K562 (cell line): ENCODE measurements at regions not wholly inside any gene's neighbourhood (a gene's known extent, or its start where the extent isn't known, plus 50 kb on each side); places are given as distances from the start of the nearest gene placed in this dataset.

Experiments
- ATAC-seq: fragments of 200-7000 bp; cut with Tn5 transposase; 3 replicates; pipeline ENCODE4 v1.9.1; 2020; ENCODE audit warnings: moderate library complexity
- BruUV-seq: library from RNA; stranded (reverse); fragments of 400-500 nt; replicated peaks from 2 replicates; lab custom pipeline; 2021; lab: Mats Ljungman, UMichigan
- CTCF ChIA-PET: fragments of 300-600 bp; formaldehyde crosslinking; extraction: SDS; loops from one replicate; lab custom pipeline; 2021; ENCODE audit warnings: low intra/inter-chr PET ratio; lab: Yijun Ruan, JAX
- POLR2A ChIA-PET: fragments of 300-600, 350-650 bp; sonication (Branson Sonifier 250); formaldehyde crosslinking; extraction: SDS; loops from one replicate; lab custom pipeline; 2021; ENCODE audit warnings: antibody characterized with exemption, inconsistent platforms; lab: Yijun Ruan, JAX
- DNase-seq, 4 experiments: peaks; one replicate each; pipeline versions ENCODE4 v3.0.0 to v3.0.0-alpha.2; 2011 to 2018; ENCODE audit warnings: low spot score in 3 of 4, mixed read lengths in 3 of 4; ENCODE audit errors: extremely low read depth in 1 of 4
- FAIRE-seq: peaks from 2 replicates; lab custom pipeline; 2011; peaks lifted over from hg19 to GRCh38; lab: Jason Lieb, UNC
- H2AFZ ChIP-seq: 2 replicates; pipeline ENCODE4 v1.6.0; 2011; ENCODE audit warnings: low read depth, low read length, control low read depth, inconsistent platforms
- H3K27ac ChIP-seq: fragments of 200-600 bp; 3 replicates; pipeline ENCODE4 v1.8.0; 2011; ENCODE audit warnings: low read depth, mild to moderate bottlenecking, control low read depth, inconsistent platforms, low read length, moderate library complexity, mixed read lengths; ENCODE audit errors: extremely low read depth
- H3K27me3 ChIP-seq, 2 experiments: fragments of 300-600 bp in 1 of 2; 2 replicates in 1 of 2; 3 replicates in 1 of 2; pipeline versions ENCODE4 v1.6.0 to v1.8.0; 2011; ENCODE audit warnings: inconsistent platforms in 2 of 2, low read length in 2 of 2, mild to moderate bottlenecking in 1 of 2, mixed read lengths in 1 of 2, moderate library complexity in 1 of 2; ENCODE audit not compliant: control insufficient read depth in 2 of 2, insufficient read depth in 2 of 2
- H3K36me3 ChIP-seq: fragments of 300-600 bp; 3 replicates; pipeline ENCODE4 v1.8.0; 2011; ENCODE audit warnings: mild to moderate bottlenecking, low read length, inconsistent platforms; ENCODE audit not compliant: control insufficient read depth, insufficient read depth
- H3K4me1 ChIP-seq, 2 experiments: fragments of 200-600 bp in 1 of 2; replicated peaks in 1 of 2; 2 replicates in 1 of 2; 3 replicates in 1 of 2; pipeline versions ENCODE4 v1.5.1 to v1.8.0; 2011; ENCODE audit warnings: inconsistent platforms in 2 of 2, low read length in 2 of 2, mild to moderate bottlenecking in 1 of 2, mixed read lengths in 1 of 2, moderate library complexity in 1 of 2; ENCODE audit not compliant: control insufficient read depth in 2 of 2, insufficient read depth in 2 of 2
- H3K4me2 ChIP-seq: 2 replicates; pipeline ENCODE4 v1.6.1; 2011; ENCODE audit warnings: low read length, control low read depth, inconsistent platforms, mixed read lengths; ENCODE audit not compliant: insufficient read depth
- H3K4me3 ChIP-seq: fragments of 200-600 bp; sonication (generic), shearing (Covaris generic); 2 replicates; pipeline ENCODE4 v1.5.1; 2016; ENCODE audit warnings: control low read depth, inconsistent platforms
- H3K79me2 ChIP-seq: fragments of 200-600 bp; 3 replicates; pipeline ENCODE4 v1.8.0; 2011; ENCODE audit warnings: low read length, inconsistent platforms; ENCODE audit not compliant: control insufficient read depth, insufficient read depth
- H3K9ac ChIP-seq, 2 experiments: 2 replicates each; pipeline versions ENCODE4 v1.6.0 to v1.6.1; 2011; ENCODE audit warnings: low read depth in 2 of 2, low read length in 2 of 2, control low read depth in 1 of 2, inconsistent platforms in 1 of 2, mild to moderate bottlenecking in 1 of 2, mixed read lengths in 1 of 2; ENCODE audit not compliant: insufficient read depth in 1 of 2
- H3K9me1 ChIP-seq: one replicate; pipeline ENCODE4 v1.6.0; 2011; ENCODE audit warnings: inconsistent platforms, mild to moderate bottlenecking, low read length, moderate library complexity; ENCODE audit not compliant: control insufficient read depth, insufficient read depth
- H3K9me3 ChIP-seq: replicated peaks from 2 replicates; pipeline ENCODE4 v1.5.1; 2011; ENCODE audit warnings: low read depth, low read length, inconsistent platforms; ENCODE audit not compliant: control insufficient read depth, insufficient read depth
- H4K20me1 ChIP-seq: replicated peaks from 2 replicates; pipeline ENCODE4 v1.6.1; 2011; ENCODE audit warnings: low read length, inconsistent platforms, mixed read lengths; ENCODE audit not compliant: control insufficient read depth, insufficient read depth
- ATF4 ChIP-seq: fragments of 450-650 bp; formaldehyde crosslinking; IDR thresholded peaks from 2 replicates; pipeline ENCODE4 v1.4.0; 2022; ENCODE audit warnings: mild to moderate bottlenecking, moderate library complexity
- IRF1 ChIP-seq: sonication (generic); formaldehyde crosslinking; IDR thresholded peaks from 2 replicates; pipeline ENCODE4 v1.8.0; 2022; ENCODE audit warnings: missing genetic modification reagents, mild to moderate bottlenecking, borderline replicate concordance
- NCOR1 ChIP-seq: fragments of 450-650 bp; IDR thresholded peaks from 2 replicates; pipeline ENCODE4 v1.6.1; 2016; ENCODE audit warnings: mild to moderate bottlenecking, moderate library complexity
- XRCC3 ChIP-seq: fragments of 450-650 bp; IDR thresholded peaks from 2 replicates; pipeline ENCODE4 v1.6.1; 2017; ENCODE audit warnings: mild to moderate bottlenecking, moderate library complexity
- ZNF174 ChIP-seq: fragments of 250-450 bp; sonication (Bioruptor Pico); IDR thresholded peaks from 2 replicates; pipeline ENCODE4 v1.4.0; 2020; ENCODE audit warnings: mild to moderate bottlenecking
- WGBS: fragments of 100-300 bp; shearing (Covaris generic); methylation state at CpG from one replicate; pipeline ENCODE4 v1.1.6; 2016; ENCODE audit warnings: low coverage, mixed read lengths; ENCODE audit not compliant: insufficient coverage; ENCODE audit errors: missing lambda C conversion rate; 5-methylcytosine and 5-hydroxymethylcytosine counted together
- in situ Hi-C: fragments of 300-500 bp; cut with MboI; formaldehyde crosslinking; loops from 4 replicates; pipeline ENCODE4 v1.15.0; 2018; ENCODE audit warnings: inconsistent platforms, mixed read lengths
- intact Hi-C: fragments of 100-400 bp; cut with micrococcal nuclease; formaldehyde crosslinking; loops from 2 replicates; pipeline ENCODE4 v1.14.2; 2022
- TF ChIP-seq, protein P1 (sequence below): sonication (generic); formaldehyde crosslinking; IDR thresholded peaks from 2 replicates; pipeline ENCODE4 v1.8.1; 2022; ENCODE audit warnings: missing genetic modification reagents

GRCh38 chr13:76160506-76160905 lies 524.4 kb downstream of the LMO7 start:
- no peak overlapping the region for H3K27ac ChIP-seq
- WGBS = 0% methylated on average over 3 of the region's 4 CpGs
- H3K4me2 ChIP-seq = no peak overlapping the region
- in situ Hi-C loops = no loop called here
- no peaks in the 10 kb centered on the region for H3K79me2 ChIP-seq
- no peak overlapping the region for H3K4me3 ChIP-seq
- CTCF ChIA-PET = no interaction called here
- no TSS peak for BruUV-seq
- no peaks in the 10 kb centered on the region for H4K20me1 ChIP-seq
- TF ChIP-seq IRF1 (no peak), ATF4 (no peak), XRCC3 (no peak), ZNF174 (CRISPR knock-in tag) (no peak), NCOR1 (no peak)
- TF ChIP-seq, protein P1, sequence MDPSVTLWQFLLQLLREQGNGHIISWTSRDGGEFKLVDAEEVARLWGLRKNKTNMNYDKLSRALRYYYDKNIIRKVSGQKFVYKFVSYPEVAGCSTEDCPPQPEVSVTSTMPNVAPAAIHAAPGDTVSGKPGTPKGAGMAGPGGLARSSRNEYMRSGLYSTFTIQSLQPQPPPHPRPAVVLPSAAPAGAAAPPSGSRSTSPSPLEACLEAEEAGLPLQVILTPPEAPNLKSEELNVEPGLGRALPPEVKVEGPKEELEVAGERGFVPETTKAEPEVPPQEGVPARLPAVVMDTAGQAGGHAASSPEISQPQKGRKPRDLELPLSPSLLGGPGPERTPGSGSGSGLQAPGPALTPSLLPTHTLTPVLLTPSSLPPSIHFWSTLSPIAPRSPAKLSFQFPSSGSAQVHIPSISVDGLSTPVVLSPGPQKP (CRISPR knock-in tag) = no peak
- no peak for FAIRE-seq
- ATAC-seq = no peak
- intact Hi-C loops = loop anchor here (10.0 kb wide), 1 partner anchor 286 kb away; no protein-coding TSS in a partner anchor
- no peaks in the 10 kb centered on the region for H3K9me1 ChIP-seq
- POLR2A ChIA-PET = interaction anchor here (0.6 kb wide), 1 partner anchor 233 kb away, joined by 4 read pairs; no protein-coding TSS in a partner anchor
- no peaks in the 10 kb centered on the region for H3K4me1 ChIP-seq
- no peaks in the 10 kb centered on the region for H3K9me3 ChIP-seq
- no peak for DNase-seq
- no peaks in the 10 kb centered on the region for H3K36me3 ChIP-seq
- H3K9ac ChIP-seq = no peak overlapping the region
- H2AFZ ChIP-seq = no peak overlapping the region
- no peaks in the 10 kb centered on the region for H3K27me3 ChIP-seq
